HG03342 (cell line): ENCODE measurements at regions not wholly inside any gene's neighbourhood (a gene's known extent, or its start where the extent isn't known, plus 50 kb on each side); places are given as distances from the start of the nearest gene placed in this dataset.
"Not testable (repeated sequence)": the region's sequence is repeated elsewhere in the genome, so short reads cannot be mapped to it uniquely, and the experiment has no call there.

Experiments
- ATAC-seq: cut with Tn5 transposase; IDR thresholded peaks from one replicate; pipeline ENCODE4 v1.9.1; 2021; ENCODE audit warnings: mild to moderate bottlenecking, moderate library complexity; ENCODE audit not compliant: unreplicated experiment

DNA sequence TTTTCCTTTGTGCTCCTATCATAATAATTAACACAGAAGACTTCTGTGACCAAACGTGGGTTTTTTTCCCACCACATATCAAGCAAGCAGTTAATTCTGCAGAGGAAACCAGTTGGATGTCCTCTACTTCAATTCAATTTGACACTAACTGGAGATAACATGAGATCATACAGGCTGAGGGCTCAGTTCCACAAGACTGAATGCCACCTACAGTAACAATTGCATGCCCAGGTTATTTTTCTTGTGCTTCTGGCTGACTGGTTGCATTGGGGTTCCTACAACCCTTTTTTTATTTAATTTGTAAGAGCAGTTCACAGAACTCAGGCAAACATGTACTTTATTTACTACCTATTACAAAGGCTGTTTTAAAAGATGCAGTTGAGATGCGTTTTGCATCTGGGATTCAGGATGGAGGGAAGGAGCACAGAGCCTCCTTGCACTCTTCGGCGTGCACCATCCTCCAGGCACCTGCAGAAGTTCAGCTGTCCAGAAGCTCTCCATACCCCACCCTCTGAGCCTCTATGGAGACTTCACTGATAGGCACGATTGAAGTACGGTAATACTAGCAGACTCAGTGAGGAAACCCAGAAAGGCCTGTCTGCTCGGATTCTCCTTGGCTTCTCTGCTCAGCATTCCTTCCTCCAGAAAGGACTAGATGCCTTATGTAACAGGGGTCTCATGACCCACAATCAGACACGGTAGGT lies 425.2 kb upstream of the CDH9 start:
- no peak for ATAC-seq

DNA sequence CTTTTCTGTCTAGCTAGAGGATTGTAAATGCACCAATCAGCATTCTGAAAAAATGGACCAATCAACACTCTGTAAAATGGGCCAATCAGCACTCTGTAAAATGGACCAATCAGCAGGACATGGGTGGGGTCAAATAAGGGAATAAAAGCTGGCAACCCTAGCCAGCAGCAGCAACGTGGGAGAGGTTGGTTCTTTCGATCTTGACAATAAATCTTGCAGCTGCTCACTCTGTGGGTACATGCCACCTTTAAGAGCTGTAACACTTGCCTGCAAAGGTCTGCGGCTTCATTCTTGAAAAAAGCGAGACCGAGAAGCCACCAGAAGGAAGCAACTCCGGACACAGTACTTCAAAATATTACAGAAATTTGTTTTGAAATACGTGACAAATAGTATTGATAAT lies 424.6 kb upstream of the CDH9 start:
- no peak for ATAC-seq

DNA sequence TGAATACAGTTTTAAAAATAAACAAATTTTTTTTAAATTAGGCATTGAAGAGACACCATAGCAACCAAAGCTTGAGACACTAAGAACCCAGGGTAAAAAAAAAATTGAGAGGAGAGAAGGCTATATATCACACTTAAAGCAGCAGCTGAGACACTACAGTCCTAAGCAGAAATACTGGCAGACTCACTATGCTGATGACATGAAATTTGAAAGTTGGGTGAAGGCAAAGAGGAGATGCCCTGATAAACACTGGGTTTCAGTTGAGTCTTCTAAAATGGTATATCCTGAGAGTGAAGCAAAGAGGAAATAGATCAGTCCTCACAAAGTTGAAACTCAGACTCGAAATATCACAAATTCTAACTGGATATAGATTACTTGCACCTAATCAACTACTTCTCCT lies 419.9 kb upstream of the CDH9 start:
- no peak for ATAC-seq

DNA sequence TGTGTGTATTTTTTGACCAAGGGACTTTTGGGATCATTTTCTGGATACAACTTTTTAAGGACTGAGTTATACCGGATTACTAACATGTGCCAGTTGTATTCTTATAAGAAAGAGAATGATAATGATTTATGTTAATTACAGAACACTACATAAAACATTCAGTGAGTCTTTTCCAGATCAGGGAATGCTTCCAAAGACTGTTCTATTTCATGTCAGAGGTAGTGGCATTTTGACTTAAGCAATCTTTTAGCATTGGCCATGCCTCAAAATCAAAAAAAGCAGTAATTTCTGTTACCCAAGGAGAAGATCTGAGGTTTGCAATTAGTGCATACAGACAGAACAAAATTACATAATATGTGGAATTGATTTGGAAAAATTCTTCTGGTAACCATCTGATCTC lies 413.0 kb upstream of the CDH9 start:
- no peak for ATAC-seq

DNA sequence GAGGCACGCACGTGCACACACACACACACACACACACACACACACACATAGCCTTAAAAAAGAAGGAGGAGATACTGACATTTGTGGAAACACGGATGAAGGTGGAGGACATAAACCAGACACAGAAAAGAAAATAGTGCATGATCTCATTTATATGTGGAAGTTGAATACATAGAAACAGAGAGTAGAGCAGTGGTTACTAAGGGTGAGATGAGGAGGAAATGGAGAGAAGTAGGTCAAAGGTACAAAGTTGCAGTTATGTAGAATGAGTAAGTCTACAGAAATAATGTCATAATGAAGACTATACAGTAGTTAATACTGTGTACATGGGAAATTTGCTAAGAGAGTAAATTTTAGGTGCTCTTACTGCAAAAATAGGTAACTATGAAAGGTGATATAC lies 412.2 kb upstream of the CDH9 start:
- no peak for ATAC-seq

DNA sequence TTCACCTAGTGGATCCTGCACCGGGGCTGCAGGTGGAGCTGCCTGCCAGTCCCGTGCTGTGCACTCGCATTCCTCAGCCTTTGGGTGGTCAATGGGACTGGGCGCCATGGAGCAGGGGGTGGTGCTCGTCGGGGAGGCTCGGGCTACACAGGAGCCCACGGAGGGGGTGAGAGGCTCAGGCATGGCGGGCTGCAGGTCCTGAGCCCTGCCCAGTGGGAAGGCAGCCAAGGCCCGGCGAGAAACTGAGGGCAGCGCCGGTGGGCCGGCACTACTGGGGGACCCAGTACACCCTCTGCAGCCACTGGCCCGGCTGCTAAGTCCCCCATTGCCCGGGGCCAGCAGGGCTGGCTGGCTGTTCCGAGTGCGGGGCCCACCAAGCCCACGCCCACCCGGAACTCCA lies 401.0 kb upstream of the CDH9 start:
- not testable (repeated sequence) for ATAC-seq

DNA sequence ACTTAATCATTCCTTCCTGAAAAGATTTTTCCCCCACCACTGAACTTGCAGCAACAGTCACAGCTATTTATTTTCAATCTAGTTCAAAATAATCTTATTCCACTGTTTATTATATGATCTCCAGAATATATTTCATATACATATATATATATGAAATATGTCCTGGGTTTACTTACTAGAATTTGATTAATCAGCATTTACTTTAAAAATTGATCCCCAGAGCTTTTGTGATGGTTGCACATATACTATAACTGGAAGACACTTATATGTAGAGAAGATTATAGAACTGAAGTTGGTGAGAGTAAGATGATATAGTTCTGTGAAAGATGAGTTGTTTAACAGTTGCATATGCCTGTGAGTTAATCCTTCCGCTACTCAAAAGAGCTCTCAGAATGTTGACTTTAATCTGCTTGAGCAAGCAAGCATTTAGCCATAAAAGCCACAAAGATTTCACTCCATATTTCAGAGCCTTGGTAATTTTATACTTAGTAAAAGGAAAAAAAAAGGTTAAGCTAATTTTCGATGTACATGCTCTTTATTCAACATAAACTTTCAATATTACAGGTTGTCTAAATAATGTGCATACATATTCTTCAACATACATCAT lies 399.3 kb upstream of the CDH9 start:
- no peak for ATAC-seq

DNA sequence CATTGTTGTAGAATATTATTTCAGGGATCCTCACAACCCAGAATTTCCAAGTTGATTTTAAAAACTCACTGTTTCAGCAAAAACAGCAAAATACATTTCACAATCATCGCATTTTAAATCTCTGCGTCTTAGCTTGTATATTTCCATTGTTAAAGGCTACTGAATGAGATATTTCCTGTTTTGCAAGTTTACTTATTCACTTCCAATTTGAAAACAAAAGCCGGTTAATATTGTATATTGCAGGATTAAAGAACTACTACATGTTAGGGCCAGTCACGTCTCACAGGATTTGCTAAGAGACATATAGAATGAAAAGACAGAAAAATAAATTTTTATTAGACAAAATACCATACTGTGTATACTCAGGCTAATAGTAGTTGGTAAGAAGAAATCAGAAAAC lies 395.9 kb upstream of the CDH9 start:
- no peak for ATAC-seq

DNA sequence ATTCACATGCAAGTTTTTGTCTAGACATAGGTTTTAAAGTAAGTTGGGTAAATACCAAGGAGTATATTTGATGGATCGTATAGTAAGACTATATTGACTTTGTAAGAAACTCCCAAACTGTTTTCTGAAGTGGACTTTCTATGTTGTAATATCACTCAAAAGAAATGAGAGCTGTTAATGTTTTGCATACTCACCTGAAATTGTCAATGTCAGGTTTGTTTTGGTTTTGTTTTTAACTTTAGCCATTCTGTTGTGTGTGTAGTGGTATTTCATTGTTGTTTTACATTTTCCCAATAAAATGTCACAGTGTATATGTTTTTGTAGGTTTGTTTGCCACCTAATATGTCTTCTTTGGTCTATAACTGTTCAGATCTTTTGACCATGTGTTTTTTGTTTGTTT lies 375.7 kb upstream of the CDH9 start:
- ATAC-seq: no peak

DNA sequence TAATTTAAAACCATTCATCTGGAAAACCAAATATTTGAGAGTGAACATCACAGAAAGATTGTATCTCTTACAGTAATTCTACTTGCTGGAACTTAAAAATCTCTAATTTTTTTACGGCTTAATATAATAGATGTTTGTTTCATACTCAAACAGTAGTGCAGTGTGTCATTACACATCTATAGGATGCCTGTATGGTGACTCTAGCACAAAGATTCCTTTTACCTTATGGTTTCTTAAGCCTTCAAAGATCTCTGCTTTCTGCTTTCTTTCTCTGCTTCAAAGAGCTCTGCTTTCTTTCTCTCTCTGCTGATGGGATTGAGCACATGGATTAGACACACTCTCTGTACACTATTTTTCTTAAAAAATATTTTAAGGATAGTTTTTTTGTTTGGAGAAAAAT lies 374.0 kb upstream of the CDH9 start:
- no peak for ATAC-seq

DNA sequence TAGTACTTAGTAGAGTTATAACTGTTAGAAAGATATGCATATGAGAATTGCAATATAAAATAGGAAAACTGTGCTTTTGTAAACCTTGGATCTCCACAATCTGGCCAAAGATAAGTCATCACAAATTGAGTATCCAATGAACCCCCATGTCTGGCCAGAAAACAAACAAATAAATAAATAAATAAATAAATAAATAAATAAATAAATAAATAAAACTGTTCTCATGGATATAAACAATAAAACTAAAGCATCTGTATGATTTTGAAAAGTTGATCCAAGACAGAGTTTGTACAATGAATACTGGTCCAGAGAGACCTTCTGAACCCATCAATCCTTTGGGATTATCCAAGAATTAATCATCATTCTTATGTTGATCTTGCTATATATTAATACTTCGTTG lies 367.6 kb upstream of the CDH9 start:
- no peak for ATAC-seq

DNA sequence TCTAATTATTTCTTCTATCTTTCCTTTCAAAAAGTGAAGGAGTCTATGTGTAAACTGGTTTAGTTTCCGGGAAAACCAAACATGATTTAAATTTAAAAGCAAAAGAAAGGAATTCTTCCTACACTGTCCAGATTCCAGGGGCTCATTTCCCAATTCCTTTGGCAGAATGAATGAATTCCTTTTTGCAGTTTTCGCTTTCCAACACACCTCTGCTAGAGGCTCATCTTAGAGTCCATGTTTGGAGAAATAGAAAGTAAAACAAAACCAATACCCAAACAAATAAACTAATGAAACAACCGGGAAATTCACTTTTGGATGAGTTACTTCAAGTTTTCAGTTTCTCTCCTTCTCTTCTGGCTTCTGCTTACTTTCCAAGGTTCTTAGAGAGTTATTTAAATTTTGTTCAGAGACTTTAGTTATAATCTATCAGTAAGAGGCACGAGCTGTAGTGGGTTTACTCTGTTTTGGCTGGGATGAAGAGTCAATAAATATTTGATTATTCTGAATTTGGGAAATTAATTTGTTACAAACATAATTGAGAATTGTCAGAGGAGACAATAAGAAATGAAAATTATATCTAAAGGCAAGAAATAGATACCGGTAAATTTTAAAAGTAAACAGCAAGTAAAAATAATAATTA lies 365.0 kb upstream of the CDH9 start:
- no peak for ATAC-seq

DNA sequence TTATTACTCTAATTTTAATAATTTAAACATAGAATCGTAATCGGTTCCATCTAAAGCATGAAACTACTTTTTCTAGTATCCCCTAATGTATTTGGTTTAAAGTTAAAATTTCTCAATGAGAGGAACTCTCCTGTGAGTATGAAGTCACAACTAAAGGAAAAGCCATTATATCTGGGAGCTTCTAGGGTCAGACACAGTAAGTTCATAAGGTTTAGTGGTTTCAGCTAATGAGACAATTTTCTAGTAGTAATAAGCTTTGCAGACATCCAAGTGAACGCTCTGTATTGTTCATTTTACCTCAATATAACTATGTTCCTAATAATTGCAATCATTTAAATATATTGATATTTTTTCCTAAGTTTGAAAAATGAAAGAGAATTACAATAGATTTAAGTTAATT lies 364.4 kb upstream of the CDH9 start:
- no peak for ATAC-seq

DNA sequence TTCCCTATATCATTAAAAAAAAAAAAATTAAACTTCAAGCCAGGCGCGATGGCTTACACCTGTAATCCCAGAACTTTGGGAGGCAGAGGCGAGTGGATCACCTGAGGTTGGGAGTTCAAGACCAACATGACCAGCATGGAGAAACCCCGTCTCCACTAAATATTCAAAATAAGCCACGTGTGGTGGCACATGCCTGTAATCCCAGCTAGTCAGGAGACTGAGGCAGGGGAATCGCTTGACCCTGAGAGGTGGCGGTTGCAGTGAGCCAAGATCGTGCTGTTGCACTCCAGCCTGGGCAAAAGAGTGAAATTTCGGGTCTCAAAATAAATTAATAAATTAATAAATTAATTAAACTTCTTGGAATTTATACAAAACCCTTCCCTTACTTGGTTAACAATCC lies 358.6 kb upstream of the CDH9 start:
- ATAC-seq: no peak

DNA sequence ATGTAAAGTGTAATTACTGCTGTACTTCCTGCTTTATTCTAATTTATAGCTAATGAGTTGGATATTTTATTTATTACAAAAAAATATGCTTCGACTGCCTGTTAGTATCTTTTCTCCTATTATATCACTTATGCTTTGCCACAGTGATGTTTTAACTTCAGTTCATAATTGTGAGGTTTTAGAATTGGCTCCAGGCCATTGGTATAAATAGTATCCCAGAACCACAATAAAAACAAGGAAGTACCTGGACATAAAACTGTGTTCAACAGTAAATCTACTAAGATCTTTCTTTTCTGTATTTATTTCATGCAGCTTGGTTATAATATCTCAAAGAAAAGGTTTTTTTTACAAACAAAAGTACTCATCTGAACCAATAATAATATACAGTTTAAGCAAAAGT lies 354.3 kb upstream of the CDH9 start:
- ATAC-seq: no peak

DNA sequence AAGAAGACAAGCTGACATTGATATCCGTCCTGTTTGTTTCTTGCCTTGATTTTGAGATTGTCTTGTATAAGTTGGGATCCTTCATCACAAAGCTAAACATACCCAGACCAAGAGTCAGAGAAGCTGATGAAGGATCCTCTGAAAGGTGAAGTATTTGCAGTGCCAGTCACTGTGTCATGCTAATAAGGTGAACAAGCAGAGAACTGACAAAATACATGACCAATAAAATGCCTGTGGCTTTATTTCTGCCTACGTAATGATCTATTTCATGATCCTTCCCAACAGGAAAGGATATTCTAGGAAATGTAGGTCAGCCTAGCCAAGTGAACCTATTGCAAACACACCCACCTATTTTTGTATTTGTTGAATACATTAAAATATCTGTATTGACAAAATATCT lies 351.3 kb upstream of the CDH9 start:
- no peak for ATAC-seq

DNA sequence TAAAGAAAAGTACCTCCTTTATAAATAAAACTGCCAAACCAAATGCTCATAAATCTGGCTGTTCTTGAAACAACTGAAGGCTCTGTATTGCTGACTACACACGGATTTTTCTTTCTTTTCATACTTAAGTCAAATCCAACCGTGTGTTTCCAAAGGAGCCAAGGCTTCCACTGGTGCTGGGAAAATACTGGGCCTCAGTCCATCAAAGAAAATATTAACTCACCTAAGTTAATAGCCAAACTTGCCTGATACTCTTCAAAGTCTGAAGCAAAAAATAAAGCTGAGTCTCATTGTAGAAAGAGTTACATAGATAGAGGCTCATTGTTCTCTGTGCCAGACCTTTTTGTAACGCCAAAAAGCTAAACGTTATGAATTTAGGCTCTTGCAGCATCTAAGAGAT lies 350.4 kb upstream of the CDH9 start:
- ATAC-seq: no peak

DNA sequence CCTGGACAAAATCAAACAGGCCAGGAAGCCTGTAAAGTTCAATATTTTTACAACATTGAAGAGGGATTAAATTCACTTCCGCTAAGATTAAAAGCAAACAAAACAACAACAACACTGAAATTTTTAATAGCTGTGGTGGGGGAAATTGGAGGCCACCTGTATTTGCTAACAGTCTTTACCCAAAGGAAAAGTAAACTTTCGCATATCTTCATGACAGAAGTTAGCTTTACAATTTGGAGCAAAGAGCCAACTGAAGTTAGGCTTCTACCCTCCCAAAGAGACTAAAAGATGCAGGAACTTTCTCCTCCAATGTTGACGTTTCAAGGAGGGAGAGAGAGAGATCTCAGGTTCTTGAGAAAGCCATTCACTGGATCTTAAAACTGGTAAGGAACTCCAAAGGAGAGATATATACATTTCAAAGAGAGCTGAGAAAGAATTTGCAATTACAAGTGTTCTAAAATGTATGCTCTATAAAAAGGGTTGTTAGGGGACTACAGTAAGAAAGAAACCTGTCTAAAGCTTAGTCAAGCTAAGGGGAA lies 349.2 kb upstream of the CDH9 start:
- no peak for ATAC-seq

DNA sequence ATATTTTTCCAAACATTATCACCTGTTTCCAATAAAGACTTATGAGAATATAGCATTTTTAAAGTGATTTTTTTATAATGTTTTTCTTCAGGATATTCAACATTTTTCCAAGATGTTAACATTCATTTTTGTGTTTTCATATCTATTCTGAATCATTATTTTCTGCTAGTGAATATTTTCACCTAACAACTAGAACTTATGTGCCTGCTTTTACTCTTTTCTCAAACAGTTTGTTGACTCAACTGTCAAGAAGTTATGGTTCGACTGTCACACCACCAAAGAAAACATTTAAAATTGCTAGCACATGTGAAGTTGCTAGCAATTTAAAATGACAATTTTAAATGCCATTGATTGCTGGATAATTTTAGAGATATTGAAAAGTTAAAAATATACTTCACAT lies 343.3 kb upstream of the CDH9 start:
- no peak for ATAC-seq

DNA sequence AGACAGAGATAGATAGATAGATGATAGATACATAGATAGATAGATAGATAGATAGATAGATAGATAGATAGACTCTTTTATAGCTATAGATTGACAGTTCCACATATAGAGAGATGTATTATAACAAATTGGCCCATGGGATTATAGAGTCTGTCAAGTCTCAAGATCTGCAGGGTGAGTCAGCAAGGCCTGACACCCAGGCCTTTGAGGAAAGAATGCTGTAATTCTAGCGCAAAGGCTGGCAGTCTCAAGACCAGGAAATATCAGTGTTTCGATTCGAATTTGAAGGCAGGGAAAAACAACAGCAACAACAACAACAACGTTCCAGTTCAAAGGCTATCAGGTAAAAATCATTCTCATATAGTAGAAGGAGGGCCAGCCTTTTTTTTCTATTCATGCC lies 339.2 kb upstream of the CDH9 start:
- ATAC-seq: no peak

DNA sequence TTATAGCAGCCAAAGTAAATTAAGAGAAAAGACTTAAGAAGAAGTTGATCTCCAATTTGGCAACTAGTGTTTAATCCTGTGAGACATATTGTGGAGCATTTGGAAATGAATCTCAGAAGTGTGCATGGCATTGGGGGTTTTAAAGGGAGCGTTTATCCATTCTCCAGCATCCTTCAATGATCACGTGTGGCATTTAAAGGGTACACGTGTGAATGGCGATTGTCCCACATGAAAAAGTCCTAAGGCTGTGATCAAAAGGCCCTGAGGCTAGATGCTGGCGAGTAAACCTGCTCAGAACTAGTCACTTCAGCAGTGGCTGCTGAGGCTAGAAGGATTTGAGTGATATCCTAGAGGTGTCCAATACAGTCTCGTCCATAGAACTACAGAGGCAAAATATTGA lies 315.6 kb upstream of the CDH9 start:
- ATAC-seq: no peak

DNA sequence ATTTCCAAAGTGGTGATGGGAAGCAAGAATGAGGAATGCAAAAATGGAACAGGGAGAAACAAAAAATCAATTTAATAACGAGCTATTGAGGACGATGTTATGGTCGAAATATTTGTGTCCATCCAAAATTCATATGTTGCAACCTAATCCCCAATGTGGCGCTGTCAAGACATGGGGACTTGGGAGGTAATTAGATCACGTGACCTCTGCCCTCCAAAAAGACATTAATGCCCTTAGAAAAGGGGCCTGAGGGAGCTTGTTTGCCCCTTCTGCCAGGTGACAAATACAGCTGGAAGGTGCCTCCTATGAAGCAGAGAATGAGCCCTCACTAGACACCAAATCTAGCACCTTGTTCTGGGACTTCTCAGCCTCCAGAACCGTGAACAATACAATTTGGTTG lies 315.2 kb upstream of the CDH9 start:
- no peak for ATAC-seq
